NCI-H146 (cell line): ENCODE measurements at regions not wholly inside any gene's neighbourhood (a gene's known extent, or its start where the extent isn't known, plus 50 kb on each side); places are given as distances from the start of the nearest gene placed in this dataset.
A peak's percentile ranks its signal among the peaks of the same experiment; 100 is the strongest.
"Not testable (repeated sequence)": the region's sequence is repeated elsewhere in the genome, so short reads cannot be mapped to it uniquely, and the experiment has no call there.

Source experiments
- DNase-seq: peaks from one replicate; lab custom pipeline; 2025; lab: John Stamatoyannopoulos, UW

DNA sequence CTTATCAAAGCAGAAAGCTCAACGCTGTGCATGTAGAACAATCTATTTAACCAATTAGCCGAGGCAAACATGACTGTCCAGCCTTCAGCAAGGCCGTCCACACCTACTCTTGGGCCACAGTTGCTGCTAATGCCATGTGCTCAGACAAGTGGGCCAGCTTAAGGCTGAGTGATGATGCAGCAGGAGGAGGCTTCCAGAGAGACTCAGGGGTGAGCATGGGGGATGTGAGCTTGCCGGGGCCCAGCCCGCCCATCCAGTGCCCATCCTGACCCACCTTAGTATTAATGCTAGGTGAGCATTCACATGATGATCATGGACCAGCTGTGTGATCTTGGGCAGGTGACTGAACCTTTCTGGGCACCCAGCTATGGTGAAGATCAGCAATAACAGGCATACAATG, 150.1 kb downstream of the TPRA1 start:
- DNase-seq: no peak

DNA sequence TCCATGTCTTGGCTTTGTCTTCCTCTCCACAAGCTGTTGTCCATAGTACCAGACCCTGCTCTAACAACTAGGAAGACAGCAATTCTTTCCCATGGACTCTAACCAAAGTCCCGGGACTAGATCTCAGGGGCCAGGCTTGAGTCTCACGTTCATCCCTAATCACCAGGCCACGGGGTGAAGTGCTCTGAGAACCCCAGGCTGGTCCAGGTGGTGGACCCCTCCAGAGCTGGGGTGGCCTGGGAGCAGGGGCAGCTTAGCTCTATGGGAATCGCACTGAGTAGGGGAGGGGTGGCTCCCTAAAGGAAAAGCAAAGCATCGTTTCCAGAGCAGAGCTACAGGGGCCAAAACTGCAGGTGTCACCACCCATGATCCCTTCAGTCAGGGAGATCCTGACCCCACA, 150.9 kb downstream of the TPRA1 start:
- no peak for DNase-seq

DNA sequence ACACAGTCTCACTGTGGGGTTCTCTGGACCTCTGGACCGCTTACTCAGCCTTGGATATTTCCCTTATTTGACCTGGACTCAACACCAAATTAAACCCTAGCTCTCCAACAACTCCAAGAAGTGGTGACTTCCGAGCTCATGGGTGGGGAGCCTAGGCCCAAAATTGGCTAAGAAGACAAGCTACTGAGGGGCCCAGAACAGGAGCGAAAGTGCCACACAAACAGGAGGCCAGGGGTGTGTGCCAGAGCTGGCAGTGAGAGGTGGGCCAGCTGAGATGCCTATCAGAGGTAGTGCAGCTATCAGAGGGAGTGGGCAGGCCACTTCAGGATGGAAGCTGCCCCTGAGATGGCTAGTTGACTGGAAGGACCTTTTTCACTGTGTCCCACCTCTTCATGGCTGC, 151.1 kb upstream of the PRR20G start:
- no peak for DNase-seq

DNA sequence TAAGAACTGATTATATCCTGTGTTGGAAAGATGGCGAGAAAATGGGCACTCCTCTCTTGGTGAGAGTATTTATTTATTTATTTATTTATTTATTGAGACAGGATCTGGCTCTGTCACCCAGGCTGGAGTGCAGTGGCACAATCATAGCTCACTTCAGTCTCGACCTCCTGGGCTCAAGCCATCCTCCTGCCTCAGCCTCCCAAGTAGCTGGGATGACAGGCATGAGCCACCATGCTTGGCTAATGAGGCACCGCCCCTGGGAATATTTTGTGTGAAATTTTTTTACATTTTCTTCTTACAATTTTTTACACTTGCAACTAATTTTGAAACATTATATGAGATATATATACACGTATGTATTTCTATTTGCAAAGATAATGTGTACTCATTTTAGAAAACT, 150.5 kb upstream of the PRR20G start:
- DNase-seq: no peak

DNA sequence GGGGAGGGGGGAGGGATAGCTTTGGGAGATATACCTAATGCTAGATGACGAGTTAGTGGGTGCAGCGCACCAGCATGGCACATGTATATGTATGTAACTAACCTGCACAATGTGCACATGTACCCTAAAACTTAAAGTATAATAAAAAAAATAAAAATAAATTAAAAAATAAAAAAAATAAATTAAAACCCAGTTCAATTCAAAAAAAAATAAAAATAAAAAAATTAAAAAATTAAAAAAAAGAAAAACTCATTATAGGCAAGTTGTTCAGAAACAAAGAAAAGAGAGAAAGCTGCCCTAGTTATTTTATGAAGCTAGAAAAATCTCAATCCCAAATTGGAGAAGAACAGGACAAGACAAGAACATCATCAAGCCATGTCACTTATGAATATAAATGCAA, 147.5 kb upstream of the PRR20G start:
- not testable (repeated sequence) for DNase-seq

DNA sequence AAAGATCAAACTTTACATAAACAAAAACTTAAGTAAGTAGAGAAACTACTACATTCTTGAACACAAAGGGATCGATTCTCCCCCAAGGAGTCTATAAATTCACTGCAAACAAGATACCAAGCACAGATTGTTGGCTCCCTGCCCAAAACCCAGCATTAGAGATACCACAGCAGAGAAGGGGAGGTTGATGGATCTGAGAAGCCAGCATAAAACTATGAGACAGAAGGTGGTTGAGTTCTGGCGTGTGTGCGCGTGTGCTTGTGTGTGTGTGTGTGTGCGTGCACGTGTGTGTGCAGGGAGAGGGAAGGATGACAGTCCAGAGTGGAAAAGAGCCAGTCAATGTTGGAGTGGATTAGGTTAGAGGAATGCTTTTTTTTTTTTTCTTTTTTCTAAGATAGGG, 143.2 kb upstream of the PRR20G start:
- DNase-seq: peak; percentile 25

DNA sequence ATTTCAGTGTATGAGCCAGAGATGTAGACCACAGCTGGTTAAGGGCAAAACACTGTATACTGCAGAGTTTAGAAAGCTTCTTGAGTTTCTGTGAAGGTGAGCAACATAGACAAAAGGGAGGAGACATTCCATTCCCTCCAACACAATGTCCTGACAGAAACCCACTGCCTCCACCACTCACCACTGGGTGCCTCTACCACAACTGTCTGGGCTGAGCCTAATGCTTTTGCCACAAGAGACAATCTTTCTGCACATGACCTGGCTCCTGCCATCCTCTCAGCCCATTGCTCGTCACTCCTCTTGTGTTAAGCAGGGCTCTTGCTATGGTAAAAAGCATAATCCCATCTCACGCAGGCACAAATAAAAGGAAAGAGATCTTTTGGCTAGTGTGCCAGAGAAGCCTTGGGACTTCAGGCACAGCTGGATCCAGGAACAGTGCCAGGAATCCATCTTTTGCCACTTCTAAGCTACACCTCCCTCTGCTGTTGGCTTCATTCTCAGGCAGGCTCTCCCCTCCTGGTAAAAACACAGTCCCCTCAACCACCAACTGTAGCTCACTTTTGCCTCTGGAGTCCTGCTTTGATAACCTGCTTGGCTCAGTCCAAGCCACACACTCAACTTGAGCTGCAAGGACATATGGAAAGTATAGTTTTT, 140.6 kb upstream of the PRR20G start:
- no peak for DNase-seq

DNA sequence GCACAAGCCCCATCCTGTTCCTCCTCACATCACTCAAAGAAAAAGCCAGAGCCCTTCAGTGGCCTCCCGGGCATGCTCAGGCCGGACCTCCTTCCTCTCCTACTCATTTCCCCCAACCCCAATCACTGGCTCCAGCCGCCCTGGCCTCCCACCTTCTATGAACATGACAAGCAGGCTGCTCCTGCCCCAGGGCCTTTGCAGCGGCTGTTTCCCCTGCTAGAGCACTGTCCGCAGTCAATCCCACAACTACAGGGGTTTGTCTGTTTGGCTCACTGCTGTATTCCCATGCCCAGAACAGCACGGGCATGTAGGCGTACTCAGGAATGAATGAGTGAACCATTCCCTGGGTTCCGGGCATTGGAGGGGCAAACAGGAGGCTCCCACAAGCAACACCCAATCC, 139.8 kb upstream of the PRR20G start:
- no peak for DNase-seq

DNA sequence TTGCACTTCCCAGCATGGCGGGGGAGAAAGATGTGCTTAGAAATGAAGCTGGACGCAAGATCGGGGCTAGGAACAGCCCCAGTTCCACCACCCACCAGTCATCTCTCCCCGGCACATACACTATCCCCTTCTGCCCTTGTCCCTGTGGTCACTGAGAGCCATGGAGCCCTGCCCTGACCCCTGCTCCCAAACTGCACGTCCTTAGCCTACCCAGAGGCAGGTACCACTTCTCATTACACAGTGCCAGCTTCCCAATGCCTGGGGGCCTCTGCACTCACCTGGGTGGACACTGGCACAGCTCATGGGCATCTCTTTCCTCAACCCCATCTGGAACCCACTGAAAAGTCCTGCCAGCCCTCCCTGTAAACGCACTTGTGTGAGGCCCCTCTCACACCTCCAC, 139.3 kb upstream of the PRR20G start:
- no peak for DNase-seq

DNA sequence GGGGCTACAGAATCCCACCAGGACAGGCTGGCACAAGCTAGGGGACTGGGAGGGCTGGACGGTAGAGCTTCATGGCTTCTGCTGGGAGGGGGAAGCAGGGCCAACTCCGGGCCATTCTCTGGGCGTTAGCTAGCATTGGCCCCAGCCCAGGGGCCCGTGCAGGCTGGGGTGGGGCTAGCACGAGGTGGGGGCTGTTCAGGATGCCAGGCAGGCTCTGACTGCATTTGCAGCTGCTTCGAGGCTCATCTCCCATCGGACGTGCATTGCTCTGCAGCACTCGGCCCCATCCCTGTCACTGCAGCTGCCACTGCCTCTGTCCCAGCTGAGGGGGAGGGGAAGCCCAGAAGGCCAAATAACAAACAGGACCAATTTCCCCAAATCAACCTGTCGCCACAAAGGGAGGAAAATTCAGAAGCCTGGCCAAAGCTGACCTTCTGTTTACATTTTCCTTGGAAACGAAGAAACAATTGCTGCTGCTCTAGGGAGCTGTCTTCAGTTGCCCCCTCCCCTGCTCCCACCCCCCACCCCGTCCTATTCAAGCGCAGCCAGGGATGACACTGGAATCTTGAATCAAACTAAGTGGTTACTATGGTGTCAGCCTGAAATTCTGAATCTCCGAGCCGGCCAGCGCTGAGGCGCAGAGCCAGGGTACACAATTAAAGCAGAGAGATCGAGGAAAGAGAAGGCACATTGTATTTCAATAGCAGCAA, 138.8 kb upstream of the PRR20G start:
- peak; percentile 31 for DNase-seq

DNA sequence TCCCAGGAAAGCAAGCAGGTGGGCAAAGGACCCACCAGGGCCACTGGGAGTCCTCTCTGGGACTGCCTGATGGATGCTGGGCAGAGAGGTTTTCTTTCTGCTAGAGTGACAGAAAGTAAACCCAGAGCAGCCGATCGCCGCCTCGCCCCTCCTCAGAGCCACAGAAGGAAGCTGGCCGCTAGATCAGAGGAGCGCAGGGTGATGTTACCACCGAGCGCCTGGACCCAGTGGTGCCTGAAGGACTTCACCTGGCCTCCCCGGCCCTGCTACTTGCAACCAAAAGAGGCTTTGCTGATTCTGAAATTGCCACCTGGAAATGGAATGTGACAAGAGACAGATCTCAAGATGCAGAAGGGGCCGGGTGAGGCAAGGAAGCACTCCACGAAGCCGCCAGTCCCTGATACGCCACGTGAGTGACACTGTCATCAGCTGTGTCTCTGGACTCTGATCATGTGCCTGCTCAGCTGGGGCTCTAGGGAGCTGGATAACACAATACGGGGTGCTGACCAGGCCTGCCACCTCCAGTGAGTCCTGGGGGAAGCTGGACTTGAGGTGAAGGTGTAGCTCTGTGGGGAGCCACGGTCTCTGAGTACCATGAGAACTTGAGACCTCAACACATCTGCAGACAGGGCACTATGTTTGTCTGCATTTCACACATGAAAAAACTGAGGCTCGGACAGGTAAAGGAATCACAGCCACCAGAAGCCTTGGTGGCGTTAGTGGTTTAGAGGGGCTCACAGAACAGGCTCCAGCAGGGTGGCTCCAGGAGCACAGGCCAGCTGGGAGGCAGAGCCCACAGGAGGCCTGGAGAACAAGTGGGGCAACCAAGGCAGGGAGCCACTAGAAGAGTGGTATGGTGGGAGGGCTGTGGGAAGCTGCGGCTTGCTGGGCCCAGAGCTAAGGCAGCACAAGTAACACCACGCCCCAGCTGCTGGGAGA, 137.9 kb upstream of the PRR20G start:
- DNase-seq: no peak

DNA sequence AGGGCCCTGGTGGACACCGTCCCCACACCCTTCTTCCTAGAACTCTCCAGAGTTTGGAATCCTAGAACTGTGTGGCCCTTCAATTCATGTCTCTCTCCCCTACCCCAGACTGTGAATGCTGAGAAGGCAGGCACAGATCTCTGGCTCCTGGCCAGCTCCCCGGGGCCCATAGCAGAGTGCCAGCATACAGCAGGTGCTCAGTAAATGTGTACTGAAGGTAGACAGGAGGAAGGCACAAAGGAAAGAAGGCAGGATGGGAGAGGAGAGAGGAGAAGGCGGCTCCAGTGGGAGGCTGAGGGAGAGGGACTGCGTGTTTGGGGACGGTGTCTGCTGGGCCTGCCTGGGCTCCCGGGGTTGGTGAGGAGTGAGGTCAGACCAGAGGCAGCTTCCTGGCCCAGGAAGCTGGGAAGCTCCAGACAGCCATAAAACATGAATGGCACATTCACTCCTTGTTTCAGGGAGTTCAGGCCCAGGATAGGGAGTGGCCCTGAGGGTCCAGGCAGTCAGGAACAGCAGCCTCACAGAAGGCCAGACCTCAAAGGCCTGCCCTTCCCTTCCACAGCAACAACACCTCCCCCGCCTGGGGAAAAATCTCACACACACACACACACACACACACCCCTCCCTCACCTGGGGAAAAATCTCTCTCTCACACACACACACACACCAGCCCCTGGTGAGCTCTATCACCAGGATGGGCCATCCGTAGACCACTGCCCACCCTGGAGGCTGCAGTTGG, 137.1 kb upstream of the PRR20G start:
- no peak for DNase-seq

DNA sequence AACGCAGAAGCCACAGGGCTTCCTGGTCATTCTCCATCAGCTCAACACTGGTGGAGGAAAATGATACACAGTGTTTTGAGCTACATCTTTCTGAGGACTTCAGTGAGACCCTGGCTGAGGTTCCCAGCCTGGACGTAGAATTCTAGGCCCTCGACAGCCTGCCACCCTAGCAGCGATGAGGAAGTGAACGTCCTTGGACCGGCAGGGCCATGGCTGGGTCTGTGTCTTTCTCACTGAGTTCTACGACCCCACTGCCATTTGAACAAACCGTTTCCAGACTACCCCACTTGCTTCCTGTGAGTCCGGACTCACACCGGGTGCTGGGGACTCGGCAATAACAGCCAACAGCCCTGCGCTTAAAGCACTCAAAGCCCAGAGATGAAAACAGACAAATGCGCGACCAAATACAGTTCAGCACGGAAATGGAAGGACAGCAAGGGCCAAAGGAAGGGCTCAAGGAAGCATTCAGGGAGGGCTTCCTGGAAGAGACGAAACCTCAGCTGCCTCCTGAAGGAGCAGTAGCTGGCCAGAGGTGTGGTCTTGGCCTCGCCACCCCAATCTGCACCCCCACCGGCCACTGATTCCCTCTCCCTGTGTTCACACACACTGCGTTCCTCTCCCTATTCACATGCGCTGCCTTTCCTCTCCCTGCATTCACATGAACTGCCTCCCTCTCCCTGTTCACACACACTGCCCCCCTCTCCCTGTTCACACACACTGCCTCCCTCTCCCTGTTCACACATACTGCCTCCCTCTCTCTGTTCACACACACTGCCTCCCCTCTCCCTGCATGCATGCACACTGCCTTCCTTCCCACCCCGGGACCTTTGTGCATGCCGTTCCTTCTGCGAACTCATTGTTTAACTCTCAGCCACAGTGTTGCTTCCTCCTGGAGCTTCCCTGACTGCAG, 136.3 kb upstream of the PRR20G start:
- no peak for DNase-seq

DNA sequence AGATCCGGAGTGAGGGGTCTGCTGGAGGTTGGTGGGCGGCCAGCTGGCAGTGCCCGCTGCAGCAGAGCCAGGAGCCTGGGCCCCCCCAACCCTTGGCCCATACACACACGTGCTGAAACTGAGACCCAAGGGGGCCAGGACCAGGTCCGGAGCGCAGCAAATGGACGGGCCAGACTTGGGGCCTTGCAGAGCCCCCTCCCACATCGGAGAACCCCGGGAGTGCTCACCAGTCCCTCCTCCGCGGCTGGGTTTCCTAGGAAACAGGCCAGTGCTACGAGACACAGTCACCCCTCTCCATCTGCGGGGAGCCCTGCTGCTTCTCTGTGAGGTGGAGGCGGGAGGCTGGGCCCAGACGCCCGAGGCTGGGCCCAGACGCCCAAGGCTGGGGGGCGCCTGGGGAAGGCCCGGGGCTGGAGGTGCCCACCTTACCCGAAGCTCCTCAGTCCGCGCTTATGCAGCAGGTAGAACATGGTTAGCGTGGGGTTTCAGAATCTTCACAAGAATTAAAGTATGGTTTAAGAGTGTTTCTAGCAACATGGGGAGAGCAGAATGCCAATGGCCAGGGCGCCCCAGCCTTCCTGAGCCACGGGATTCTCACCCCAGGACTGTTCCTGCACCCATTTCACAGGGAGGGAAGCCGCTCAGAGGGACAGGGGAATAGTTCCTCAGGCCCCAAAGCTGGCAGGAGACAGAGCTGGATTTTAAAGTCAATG, 135.0 kb upstream of the PRR20G start:
- no peak for DNase-seq

DNA sequence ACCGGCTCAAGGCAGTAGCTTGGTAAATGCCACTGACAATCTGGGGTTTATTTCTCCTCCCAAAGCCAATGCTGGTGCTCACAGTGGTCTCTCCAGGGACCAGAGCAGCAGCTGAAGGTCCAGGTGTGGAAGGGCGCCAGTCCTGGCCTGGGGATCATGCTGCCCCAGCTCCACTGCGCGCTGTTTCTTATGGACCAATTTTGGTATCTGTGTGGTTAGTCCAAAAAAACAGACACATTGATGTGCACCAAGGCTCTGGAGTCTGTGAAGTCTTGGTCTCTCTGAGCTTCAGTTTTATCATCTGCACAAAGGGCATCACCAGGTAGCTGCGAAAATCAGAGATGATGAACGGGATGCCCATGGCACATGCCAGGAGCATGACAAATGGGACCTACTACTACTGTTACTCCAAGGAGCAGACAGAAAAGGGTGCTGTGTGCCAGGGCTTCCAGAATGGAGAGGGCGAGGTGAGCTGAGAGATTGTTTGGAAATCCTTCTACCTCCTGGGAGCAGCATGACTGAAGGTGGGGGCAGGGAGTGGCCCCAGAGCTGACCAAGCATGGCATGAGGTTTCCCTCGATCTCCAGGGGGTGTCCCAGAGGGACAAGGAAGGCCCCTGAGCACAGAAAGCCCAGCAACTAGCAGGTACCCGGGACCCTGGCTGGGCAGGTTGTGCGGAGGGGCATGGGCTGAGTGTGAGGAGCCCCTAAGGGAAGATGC, 134.3 kb upstream of the PRR20G start:
- DNase-seq: no peak

DNA sequence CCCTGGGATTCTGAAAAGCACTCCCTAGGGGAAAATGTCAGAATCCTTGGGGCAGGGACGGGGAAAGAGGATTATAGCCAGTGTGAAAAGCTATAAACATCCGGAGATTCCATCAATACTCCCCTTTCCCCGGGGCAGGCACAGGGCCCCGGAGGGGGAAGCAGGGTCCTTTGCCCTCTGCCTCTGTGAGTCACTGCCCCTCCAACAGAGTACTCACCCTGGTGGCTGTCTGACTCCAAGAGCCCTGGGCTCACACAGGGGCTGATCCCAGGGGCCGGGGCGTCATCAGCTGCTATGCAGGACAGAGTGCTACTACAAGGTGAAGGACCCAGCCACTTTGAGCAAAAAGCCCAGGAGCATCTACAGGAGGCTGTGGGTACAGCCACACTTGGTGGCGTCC, 133.0 kb upstream of the PRR20G start:
- DNase-seq: no peak

DNA sequence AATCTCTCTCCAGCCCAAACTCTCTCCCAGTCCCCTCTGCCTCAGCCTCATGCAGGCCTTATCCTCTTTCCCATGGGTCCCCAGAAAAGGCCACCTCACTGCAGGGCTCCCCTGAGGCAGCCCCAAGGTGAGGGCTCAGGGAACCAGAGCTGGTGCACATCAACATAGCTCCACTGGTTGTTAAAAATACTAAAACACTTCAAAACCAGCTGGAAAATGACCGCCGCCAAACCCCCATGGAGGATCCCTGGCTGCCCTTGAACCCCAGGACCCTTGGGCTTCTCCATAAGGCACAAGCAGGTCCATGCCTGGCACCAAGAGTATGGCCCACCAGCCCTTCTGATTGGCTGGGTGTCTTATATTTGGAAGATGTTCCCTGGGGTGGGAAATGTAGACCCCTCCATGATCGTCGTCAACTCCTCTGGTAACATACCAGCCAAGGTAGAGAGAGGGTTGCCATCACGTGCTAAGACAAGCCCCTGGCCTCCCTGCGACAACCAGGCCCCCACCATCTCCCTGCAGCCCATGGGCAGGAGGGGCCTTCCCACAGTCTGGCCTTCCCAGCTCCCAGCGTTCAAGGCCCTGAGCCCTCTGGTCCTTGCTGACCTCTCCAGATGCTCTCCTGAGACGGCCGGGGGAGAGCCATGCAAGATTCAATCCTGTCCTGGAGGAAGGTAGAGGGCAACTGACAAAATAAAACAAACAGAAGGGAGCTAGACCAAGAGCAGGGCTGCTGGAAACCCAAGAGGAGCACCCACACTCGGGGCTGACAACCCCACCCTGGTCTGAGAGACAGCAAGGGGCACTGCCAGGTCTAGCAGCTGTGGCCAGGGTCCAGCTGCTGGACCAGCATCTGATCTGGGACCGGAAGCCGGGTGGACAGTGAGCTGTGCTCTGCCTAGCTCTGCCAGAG, 132.1 kb upstream of the PRR20G start:
- DNase-seq: no peak

DNA sequence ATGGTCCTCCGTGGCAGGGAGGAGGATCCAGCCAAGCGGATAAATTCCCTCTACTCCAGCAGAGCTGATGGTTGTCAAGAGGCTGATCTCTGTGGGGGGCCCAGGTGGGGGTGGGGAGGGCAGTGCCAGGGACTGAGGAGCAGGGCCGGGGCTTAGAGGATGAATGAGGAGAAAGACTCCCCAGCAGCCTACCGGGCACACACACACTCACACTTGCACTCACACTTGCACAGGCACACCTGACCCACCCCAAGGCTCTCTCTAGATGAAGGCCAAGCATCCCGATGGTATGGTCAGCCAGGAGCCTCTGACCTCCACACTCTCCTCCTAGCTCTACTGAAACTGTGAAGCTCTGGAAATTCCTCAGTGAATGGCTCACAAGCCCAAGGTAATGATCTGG, 131.3 kb upstream of the PRR20G start:
- DNase-seq: no peak
